ENCODE measurements at regions not wholly inside any gene's neighbourhood (a gene's known extent, or its start where the extent isn't known, plus 50 kb on each side); places are given as distances from the start of the nearest gene placed in this dataset.
A peak's percentile ranks its signal among the peaks of the same experiment; 100 is the strongest.

DNA sequence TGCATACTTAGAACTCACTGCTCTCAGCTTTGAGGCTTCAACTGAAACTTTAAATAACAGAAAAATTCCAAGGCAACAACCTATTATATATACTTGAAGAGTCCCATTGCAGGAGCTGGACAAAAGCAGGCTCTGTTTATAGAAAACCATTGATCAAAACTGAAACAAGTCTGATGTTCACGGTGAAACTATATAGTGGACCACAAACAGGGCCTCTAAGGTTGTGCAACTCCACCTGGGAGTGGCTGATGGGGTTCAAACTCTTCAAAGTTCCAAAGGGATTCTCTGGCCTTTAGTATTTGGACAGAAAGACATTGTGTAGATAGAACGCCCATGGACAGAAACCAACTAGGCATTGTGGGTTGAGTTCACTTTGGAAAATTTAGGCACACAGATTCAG lies 140.3 kb downstream of the ZC3H11B start:
- ATAC-seq: no peak
- DNase-seq: no peak

- DNase-seq (no peak), ATAC-seq (no peak)
Observed at GRCh38 chr1:219467524-219467923, 145.4 kb downstream of the ZC3H11B start.

GRCh38 chr1:219466766-219467165 lies 146.1 kb downstream of the ZC3H11B start:
- no peak for DNase-seq
- no peak for ATAC-seq

DNA sequence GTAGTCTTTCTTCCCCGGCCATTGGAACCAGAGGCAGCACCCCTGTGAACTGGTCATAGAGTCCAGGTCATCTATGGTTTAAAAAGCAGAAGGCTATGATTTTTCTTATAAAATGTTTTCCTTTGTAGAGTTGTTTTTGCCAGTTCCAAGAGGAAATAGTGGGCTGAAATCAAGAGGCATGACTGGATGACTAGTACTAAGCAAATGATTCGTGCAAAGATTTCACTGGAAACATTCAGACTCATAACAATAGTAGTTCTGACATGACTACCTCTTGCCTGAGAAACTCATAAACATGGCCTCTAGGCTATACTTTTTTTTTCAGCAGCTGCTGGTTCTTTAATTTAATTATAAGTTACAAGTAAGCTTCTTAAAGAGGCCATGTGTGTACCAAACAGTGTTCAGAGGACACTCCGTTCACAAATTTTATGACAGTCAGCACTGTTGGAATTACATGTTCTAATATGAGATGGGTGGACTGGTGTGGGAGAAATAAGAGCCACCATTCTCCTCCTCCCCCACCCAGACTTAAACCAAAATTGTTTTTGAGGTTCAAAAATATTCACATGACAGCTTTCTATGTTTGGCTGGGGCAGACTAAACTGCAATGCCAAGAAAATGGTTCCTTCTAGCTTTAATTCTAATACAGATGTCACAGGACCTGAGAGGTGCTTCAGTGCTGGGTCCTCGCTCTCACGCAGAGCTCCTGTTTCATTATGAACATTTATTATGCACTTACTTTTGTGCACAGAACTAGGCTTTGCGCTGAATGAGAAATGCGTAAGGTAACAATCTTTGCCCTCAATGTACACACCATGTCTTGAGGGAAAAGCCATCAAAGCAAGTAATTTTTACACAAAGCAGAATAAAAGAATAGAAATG lies 147.5 kb downstream of the ZC3H11B start:
- peak; percentile 65 for ATAC-seq
- no peak for DNase-seq

DNA sequence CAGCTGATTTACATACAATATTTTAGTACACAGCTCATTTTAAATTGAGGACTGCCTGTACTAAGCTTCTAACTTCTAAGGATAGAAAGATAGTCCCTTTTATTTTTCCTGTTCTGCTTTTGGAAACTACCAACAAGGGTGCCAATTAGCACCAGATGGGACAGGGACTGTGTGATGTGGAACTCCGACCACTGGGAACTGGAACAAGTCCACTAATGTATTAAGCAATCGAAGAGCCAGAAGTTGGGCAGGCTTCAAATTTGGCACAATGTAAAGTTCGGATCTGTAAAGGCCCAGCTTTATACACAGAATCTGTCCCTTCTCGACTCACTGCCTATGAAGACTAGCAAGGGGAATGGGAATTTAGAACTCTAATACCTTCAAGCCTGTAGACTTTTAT lies 149.3 kb downstream of the ZC3H11B start:
- DNase-seq (no peak), ATAC-seq (no peak)

DNA sequence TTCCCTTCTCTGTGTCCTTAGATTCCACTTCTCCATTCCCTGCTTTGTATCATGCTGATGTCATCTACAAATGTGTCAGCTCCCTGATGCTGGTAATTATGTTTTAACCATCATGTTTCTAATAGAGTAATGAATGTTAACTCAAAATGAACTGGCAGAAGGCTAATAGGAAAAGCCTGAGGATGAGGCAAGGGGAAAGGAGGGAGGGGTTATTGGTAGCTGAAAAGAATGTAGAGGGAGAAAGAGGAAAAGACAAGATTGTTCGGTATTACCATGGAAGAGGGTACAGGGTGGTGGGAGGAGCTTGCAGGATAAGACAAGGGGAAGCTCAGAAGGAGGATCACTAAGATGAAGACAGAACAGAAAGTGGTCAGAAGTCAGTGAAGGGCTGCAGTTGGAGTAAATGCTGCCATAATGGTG lies 150.9 kb downstream of the ZC3H11B start:
- DNase-seq: no peak

GRCh38 chr1:219460896-219461815 lies 151.7 kb downstream of the ZC3H11B start:
- ATAC-seq (no peak), DNase-seq (no peak)

More for the DNA sequence above, 150.9 kb downstream of the ZC3H11B start:
- no peak for ATAC-seq

DNA sequence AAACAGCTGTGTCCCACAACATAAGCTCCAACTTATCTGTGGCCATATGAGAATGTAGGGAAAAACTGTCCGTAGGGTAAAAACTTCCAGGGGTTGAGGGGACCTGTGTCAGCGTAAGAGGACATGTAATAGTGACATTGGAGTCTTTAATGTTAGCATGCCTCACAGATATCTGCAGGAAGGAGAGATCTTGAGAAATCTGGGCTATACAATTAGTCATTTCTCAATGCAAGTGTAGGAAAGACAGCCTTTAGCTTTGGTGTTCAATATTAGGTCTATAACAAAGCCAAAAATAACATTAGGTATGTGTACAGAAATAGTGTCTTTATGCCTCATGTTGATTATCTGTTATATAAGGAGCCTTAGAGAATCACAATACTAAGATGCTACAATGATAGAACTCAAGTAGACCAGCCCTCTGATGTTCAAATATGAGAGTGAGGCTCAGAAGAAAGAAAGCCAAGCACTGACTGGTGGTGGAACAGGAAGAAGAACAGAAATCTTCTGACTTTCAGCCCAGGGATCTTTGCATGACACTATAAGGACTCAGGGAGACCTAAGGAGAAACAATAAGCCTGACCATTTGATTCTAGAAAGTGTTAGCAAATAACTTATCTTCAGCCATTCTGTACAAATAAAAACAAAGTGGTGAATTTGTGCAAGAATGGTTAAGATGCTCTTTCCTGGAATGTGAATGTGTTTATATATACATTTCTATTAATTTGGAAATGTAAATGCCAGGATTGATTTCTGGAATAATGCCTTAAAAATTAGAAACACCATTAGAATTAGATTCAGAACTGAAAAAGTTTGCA lies 152.6 kb downstream of the ZC3H11B start:
- no peak for ATAC-seq

DNA sequence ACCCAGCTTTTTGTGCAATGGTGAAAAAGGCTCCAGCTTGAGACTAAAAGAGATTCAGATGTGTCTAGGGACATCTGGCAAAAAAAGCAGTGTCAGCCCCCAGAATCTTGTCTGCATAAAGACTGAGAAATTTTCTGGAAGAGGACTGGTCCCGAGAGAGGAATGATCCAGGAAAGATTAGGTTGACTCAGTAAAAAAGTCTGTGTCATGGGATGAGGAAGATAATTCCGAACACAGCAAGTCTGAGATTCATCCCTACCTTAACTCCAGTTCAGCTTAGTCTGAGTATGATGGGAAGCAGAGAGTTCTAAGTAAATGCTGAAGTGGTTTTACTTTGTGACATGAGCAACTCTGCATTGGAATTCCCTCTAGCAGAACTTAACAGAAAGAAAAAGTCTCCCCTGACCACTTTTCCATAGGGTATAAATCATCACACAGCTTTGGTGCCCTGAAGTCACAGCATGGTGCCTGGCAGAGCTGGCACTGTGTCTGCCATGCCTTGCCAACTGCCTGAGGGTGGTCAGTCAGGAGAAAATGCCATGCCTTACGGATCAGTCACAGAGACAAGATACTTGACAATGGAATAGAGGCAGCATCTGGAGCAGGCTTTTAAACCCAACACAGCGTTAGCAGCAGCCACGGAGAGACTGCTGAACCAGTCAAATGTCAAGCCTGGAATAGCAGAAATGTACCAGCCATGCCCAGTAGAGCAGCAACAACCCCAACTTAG lies 153.4 kb downstream of the ZC3H11B start:
- ATAC-seq (no peak), DNase-seq (no peak)

More for the DNA sequence above, 152.6 kb downstream of the ZC3H11B start:
- DNase-seq: no peak

DNA sequence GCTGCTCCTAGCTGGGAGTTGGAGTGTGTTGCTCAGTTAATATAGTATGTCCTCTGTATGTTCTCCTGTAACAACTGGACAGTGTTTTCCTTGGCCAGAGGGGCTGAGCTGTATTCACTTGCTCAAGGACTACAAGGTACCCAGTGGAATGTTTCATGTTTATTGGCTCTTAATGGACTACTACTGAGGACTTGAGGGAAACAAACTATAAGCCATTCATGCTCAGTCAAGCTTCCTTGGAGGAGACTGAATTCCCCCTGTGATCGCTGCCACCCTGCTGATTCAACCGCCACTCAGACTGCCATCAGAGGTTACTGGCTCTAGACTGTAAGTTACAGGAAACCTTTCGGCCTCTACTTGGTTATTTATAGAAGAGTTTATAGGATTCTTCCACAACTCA lies 166.6 kb downstream of the ZC3H11B start:
- DNase-seq: no peak
- ATAC-seq: no peak

DNA sequence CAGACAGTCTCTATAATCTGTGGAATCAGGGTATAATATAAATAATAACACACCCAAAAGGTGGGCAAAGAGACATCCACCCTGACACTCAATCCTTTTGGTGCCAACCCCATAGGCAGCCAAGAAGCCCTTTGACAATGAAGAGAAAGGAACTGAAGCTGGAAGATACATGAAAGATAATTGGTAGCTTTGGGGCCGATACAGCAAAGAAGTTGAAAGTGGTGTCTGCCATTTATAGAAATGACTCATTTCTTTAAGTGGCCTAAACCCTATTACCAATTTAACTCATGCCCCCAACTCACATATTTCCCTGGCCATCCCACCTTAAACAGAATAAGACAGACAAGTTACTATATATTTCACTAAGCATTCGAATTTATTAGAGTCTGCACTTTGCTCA lies 167.0 kb downstream of the ZC3H11B start:
- ATAC-seq (no peak), DNase-seq (no peak)

GRCh38 chr1:219444474-219444873 lies 168.4 kb downstream of the ZC3H11B start:
- DNase-seq: no peak
- no peak for ATAC-seq

GRCh38 chr1:219443763-219444162 lies 169.1 kb downstream of the ZC3H11B start:
- ATAC-seq (no peak), DNase-seq (no peak)

DNA sequence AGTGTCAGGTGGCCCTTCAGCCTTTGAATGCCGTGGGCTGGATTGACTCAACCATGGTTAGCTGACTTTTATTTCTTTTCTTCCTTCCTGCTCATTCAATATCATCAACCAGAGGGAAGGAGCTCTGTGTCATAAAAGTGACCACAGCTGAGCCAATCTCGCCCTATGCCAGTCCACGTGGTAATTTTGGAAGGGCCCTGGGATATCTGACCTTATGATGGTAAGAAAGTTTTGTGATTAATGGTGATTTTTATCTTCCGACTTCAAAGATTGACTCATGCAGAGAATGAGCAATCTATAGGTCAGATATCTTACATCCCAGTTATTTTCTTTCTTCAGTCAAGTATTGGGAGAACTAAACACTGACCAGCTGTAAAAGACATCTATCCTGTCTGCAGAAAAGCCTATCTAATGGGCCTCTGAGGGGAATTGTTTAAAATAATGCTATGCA lies 170.3 kb downstream of the ZC3H11B start:
- ATAC-seq (no peak), DNase-seq (no peak)

DNA sequence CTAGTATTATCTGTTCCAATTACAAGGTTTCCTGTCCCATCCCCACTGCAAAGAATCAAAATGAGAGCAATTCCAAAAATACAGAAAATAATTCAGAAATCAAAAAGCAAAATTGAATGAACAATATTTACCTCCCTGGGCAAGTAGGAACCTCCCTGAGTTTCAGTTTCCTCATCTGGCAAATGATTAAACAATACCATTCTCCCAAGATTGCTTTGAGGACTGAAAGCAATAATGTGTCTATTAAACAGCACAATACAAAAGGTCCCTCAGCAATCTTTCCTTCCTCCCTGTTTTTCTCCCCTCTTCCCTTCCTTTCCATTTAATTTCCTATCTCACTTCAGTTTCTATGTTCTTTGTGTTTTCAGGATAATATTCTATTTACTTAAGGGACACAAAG lies 171.0 kb downstream of the ZC3H11B start:
- ATAC-seq: no peak
- DNase-seq: no peak

- DNase-seq (no peak), ATAC-seq (no peak)
Observed at GRCh38 chr1:219439376-219439775, 173.5 kb downstream of the ZC3H11B start.

GRCh38 chr1:219438386-219438785 lies 174.5 kb downstream of the ZC3H11B start:
- ATAC-seq: no peak

DNA sequence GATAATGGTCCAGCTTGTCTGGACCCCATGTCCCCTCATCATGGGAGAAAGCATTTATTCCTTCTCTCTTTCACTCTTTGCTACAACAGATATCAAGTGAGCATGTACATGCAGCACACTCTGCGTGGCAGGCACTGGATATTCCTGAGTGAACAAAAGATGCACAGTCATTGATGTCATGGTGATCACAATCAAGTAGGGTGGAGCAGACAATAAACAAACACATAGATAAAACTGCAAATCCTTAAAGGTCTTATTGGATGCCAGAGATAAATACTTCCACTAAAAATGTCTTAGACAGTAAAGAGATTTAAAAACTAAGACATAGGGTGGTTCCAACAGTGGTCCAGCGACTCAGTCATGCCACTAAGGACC lies 178.0 kb downstream of the ZC3H11B start:
- no peak for DNase-seq

More at GRCh38 chr1:219438386-219438785, 174.5 kb downstream of the ZC3H11B start:
- no peak for DNase-seq

DNA sequence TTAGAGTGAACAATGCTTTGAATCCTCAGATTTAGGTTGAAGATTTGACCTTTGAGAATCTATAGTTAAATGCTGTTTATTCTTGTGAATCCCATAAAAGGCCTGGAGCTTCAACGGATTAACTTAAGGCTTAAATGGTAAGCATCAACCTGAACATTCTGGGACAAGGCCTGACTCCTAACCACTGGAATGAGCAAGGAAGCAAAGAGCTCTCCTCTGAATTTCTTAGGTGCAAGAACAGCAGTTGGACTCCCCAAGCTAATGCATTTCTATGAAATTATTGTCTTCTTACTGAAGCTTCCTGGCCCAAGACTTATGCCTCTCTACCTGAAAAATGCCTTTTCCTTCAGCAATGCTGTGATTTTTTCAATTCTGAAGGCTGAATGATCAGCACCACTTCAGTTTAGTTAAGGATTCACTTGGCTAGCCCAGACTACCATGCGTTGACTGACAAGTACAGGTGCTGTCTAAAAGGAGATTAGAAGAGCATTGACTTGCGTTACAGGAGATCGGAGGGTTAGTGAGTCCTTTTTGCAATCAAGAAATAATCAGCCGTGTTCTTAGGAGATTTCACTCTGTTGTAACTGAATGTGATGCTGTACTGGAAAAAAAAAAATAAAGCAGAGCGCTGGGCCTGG lies 178.5 kb downstream of the ZC3H11B start:
- ATAC-seq (no peak), DNase-seq (no peak)

More for the DNA sequence above, 178.0 kb downstream of the ZC3H11B start:
- ATAC-seq: no peak

GRCh38 chr1:219433496-219434131 lies 179.3 kb downstream of the ZC3H11B start:
- no peak for DNase-seq
- ATAC-seq: no peak
